Astrocyte of the spinal cord (primary cell): ENCODE measurements at regions not wholly inside any gene's neighbourhood (a gene's known extent, or its start where the extent isn't known, plus 50 kb on each side); places are given as distances from the start of the nearest gene placed in this dataset.

Experiments
- DNase-seq: peaks from one replicate; pipeline ENCODE4 v3.0.0; 2011; ENCODE audit warnings: low read depth, low spot score
- H3K4me3 ChIP-seq: 2 replicates; pipeline ENCODE4 v1.5.1; 2011; ENCODE audit warnings: low read depth, mild to moderate bottlenecking, low read length, moderate library complexity
- in situ Hi-C: cut with HindIII; loops from 2 replicates; pipeline ENCODE4 v1.10.0; 2017; ENCODE audit warnings: low sequenced_read_pairs
- TF ChIP-seq, protein P1 (sequence below): IDR thresholded peaks from 2 replicates; pipeline ENCODE4 v1.5.1; 2012; ENCODE audit warnings: low read depth, mild to moderate bottlenecking, low read length, inconsistent platforms

- DNase-seq, result no peak
- in situ Hi-C loops, result no loop called here
- TF ChIP-seq, protein P1, sequence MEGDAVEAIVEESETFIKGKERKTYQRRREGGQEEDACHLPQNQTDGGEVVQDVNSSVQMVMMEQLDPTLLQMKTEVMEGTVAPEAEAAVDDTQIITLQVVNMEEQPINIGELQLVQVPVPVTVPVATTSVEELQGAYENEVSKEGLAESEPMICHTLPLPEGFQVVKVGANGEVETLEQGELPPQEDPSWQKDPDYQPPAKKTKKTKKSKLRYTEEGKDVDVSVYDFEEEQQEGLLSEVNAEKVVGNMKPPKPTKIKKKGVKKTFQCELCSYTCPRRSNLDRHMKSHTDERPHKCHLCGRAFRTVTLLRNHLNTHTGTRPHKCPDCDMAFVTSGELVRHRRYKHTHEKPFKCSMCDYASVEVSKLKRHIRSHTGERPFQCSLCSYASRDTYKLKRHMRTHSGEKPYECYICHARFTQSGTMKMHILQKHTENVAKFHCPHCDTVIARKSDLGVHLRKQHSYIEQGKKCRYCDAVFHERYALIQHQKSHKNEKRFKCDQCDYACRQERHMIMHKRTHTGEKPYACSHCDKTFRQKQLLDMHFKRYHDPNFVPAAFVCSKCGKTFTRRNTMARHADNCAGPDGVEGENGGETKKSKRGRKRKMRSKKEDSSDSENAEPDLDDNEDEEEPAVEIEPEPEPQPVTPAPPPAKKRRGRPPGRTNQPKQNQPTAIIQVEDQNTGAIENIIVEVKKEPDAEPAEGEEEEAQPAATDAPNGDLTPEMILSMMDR, result no peak
- H3K4me3 ChIP-seq, result no peak overlapping the region
Observed at GRCh38 chr14:104343294-104343625, 204.9 kb downstream of the KIF26A start.

- no peak for DNase-seq
- TF ChIP-seq, protein P1, result no peak
- in situ Hi-C loops, result no loop called here
- H3K4me3 ChIP-seq, result no peak overlapping the region
Observed at GRCh38 chr14:104343690-104344640, 205.6 kb downstream of the KIF26A start.

DNA sequence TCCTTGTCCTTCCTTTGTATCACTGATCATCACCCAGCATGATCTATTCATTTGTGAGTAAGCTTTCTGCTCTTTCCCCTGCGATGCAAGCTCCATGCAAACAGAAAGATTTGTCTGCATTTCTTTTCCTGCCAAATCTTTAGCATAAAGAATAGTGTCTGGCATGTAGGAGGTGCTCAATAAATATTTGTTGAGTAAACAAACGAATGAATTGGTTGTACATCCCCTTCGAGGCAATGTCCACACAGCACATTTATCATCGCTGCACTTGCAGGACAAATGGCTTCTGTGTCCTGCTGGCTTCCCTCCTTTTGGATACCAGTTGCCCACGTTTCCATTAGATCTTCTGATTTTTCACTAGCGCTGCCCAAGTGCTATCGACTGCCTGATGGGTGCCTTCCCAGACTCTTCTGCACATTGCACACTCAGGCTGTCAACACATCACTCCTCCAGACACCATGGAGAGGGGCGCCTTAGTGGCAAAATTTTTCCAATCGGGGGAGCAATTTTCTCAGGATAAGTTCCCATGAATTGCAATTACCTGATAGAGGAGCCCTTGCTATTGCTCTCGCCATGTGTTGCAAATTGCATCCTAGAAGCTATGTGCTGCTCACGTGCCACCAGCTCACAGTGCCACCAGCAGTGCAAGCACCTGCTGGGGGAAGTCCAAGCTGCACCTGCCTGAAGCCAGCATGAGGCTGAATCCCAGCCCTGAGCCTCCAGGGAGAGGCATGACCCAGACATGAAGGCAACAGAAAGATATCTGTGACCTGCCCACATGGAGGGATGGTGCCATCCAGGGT is 206.6 kb downstream of the KIF26A start:
- H3K4me3 ChIP-seq, result no peak overlapping the region
- in situ Hi-C loops, result no loop called here
- TF ChIP-seq, protein P1, result no peak
- no peak for DNase-seq

GRCh38 chr14:104345621-104346462 is 207.5 kb downstream of the KIF26A start:
- TF ChIP-seq, protein P1, result no peak

GRCh38 chr14:104346608-104347007 is 208.2 kb downstream of the KIF26A start:
- DNase-seq, result no peak
- in situ Hi-C loops, result no loop called here
- TF ChIP-seq, protein P1, result no peak
- no peak overlapping the region for H3K4me3 ChIP-seq

More at GRCh38 chr14:104345621-104346462, 207.5 kb downstream of the KIF26A start:
- in situ Hi-C loops, result no loop called here
- H3K4me3 ChIP-seq, result no peak overlapping the region
- DNase-seq, result no peak

- in situ Hi-C loops, result no loop called here
- TF ChIP-seq, protein P1, result no peak
- H3K4me3 ChIP-seq, result no peak overlapping the region
- no peak for DNase-seq
Observed at GRCh38 chr14:104348741-104349140, 210.4 kb downstream of the KIF26A start.
